Lower leg skin (tissue), 4 donors: ENCODE measurements at regions not wholly inside any gene's neighbourhood (a gene's known extent, or its start where the extent isn't known, plus 50 kb on each side); places are given as distances from the start of the nearest gene placed in this dataset.

Experiments
- DNase-seq, 2 donors: peaks; one replicate each; pipeline ENCODE4 v3.0.0-alpha.2; 2019; ENCODE audit warnings: low spot score in 2 of 2
- H3K4me3 ChIP-seq: fragments of 200-600 bp; sonication (generic); 2 replicates; pipeline ENCODE4 v1.5.1; 2017; ENCODE audit warnings: mild to moderate bottlenecking, low read depth; ENCODE audit not compliant: poor library complexity, severe bottlenecking
- POLR2A ChIP-seq, 2 donors: fragments of 450-650 bp; IDR thresholded peaks; one replicate each; pipeline ENCODE4 v1.6.1; 2016 to 2017; ENCODE audit warnings: antibody characterized with exemption in 2 of 2, mild to moderate bottlenecking in 1 of 2, moderate library complexity in 1 of 2
- WGBS, 2 donors: methylation state at CpG; one replicate each; pipeline ENCODE4 v1.1.5; 2018; 5-methylcytosine and 5-hydroxymethylcytosine counted together
- intact Hi-C: fragments of 100-400 bp; cut with DNase I; formaldehyde crosslinking; loops from one replicate; pipeline ENCODE4 v1.15.0; 2023; ENCODE audit warnings: low total_unique reads
- TF ChIP-seq, protein P1 (sequence below), 3 donors: fragments of 450-650 bp; IDR thresholded peaks; one replicate each; pipeline ENCODE4 v1.5.1; 2016; ENCODE audit warnings: antibody characterized with exemption in 3 of 3, mild to moderate bottlenecking in 3 of 3, moderate library complexity in 2 of 3

DNA sequence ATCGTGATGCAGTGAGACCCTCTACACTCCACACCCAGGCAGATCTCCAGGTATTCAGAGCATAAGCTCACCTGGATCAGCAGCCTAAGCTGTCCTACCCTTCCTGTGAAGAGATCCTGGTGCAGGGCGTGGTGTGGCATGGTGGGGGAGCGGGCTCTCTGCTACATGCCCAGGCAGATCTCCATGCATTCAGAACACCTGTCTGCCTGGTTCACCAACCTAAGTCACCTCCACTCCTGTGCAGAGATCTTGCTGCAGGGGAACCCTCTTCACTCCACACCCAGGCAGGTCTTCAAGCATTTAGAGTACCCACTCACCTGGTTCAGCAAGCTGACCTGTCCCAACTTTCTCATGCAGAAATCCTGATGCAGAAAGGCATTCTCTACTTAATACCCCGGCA is 394.4 kb upstream of the SEMA3A start:
- H3K4me3 ChIP-seq = no peak overlapping the region
- no peak for TF ChIP-seq POLR2A (IDR thresholded peaks at IDR 0.05)
- TF ChIP-seq, protein P1, sequence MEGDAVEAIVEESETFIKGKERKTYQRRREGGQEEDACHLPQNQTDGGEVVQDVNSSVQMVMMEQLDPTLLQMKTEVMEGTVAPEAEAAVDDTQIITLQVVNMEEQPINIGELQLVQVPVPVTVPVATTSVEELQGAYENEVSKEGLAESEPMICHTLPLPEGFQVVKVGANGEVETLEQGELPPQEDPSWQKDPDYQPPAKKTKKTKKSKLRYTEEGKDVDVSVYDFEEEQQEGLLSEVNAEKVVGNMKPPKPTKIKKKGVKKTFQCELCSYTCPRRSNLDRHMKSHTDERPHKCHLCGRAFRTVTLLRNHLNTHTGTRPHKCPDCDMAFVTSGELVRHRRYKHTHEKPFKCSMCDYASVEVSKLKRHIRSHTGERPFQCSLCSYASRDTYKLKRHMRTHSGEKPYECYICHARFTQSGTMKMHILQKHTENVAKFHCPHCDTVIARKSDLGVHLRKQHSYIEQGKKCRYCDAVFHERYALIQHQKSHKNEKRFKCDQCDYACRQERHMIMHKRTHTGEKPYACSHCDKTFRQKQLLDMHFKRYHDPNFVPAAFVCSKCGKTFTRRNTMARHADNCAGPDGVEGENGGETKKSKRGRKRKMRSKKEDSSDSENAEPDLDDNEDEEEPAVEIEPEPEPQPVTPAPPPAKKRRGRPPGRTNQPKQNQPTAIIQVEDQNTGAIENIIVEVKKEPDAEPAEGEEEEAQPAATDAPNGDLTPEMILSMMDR (IDR thresholded peaks at IDR 0.05) = no peak
- intact Hi-C loops = no loop called here
- 62 to 71% methylated on average over 4 of the region's 4 CpGs for WGBS, 2 donors
- DNase-seq = peak in 1 of 2 donors; percentile 80

DNA sequence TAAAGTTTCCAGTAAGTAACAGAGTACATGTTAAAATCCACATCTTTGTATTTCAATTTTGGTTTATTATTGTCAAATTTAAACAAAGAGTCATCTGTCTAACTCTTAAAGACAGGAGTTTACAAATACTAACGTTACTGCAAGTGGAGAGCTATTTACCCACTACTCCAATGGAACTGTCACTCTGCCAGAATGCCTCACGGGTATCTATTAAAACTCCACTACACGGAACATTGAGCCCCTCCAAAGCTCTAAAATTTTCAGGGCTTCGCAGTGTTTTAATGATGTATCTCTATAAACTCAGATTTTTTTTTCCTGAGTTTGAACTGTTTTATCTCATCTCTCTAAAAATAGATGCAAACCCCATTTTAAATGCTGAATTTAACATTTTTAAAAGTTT is 388.7 kb upstream of the SEMA3A start:
- DNase-seq = no peak
- H3K4me3 ChIP-seq = no peak overlapping the region
- intact Hi-C loops = no loop called here
- no peak for TF ChIP-seq POLR2A (IDR thresholded peaks at IDR 0.05)
- TF ChIP-seq, protein P1 (IDR thresholded peaks at IDR 0.05) = no peak
- 51 to 61% methylated on average over 4 of the region's 4 CpGs for WGBS, 2 donors

DNA sequence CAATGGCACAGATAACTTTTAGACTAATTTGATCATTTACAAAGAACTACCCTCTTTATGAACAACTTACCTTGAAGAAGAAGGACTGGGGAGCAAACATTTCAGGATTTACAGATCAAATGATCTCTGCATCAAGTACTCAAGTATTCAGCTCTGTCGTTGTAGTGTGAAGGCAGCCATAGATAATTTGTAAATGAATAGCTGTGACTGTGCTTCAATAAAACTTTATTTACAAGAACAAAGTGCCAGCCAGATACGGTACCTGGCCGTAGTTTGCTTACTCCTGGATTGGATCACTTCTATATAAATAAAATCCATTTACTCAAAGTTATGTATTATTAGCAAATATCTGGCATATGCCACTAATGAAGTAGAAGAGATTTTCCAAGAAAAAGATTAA is 388.2 kb upstream of the SEMA3A start:
- H3K4me3 ChIP-seq = no peak overlapping the region
- WGBS, 2 donors = 89 to 94% methylated on average over 3 of the region's 3 CpGs
- intact Hi-C loops = no loop called here
- DNase-seq = no peak
- TF ChIP-seq, protein P1 (IDR thresholded peaks at IDR 0.05) = no peak
- TF ChIP-seq POLR2A (IDR thresholded peaks at IDR 0.05) = no peak

DNA sequence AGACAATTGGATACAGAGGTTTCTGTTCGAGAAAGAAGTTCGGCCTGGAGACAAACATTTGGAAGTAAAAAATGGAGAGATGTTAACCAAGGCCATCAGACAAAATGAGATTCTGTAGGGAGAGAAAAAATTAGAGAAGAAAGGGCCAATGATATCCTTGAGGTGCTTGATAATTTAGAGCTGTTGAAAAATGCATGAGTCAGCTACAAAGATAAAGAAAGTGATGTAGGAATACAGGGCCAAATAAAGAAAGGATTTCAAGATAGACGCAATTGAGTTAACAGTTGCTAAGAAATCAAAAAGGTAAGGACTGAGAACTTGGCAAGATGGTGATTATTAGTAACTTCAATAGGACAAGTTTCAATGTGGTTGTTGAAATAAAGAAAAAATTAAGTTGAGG is 384.2 kb upstream of the SEMA3A start:
- TF ChIP-seq POLR2A (IDR thresholded peaks at IDR 0.05) = no peak
- TF ChIP-seq, protein P1 (IDR thresholded peaks at IDR 0.05) = no peak
- H3K4me3 ChIP-seq = no peak overlapping the region
- DNase-seq = no peak
- 93 to 96% methylated on average over 3 of the region's 3 CpGs for WGBS, 2 donors
- intact Hi-C loops = no loop called here

DNA sequence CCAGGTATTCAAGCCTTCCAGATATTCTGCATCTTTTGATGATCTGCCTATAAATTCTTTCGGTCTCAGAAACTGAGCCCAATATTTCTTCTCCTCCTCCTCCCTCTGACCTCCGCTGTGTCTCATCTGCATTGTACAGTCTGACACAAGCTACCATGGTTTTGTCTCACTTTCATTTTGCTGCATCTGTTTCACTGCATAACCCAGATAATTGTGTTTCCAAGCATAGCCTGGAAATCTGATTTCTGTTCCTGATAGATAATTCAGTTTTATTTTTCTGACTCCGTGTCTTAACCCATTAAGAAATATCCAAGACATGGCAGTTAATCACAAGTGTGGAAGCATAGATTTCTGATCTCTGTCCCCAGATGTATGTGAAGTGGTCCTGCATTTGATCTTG is 374.2 kb upstream of the SEMA3A start:
- WGBS, 2 donors = 59 to 64% methylated on average over 3 of the region's 3 CpGs
- H3K4me3 ChIP-seq = no peak overlapping the region
- intact Hi-C loops = no loop called here

More for the DNA sequence above, 374.2 kb upstream of the SEMA3A start:
- TF ChIP-seq, protein P1 (IDR thresholded peaks at IDR 0.05) = no peak
- no peak for TF ChIP-seq POLR2A (IDR thresholded peaks at IDR 0.05)
- no peak for DNase-seq
